GM21447 (cell line): ENCODE measurements at regions not wholly inside any gene's neighbourhood (a gene's known extent, or its start where the extent isn't known, plus 50 kb on each side); places are given as distances from the start of the nearest gene placed in this dataset.
"Not testable (repeated sequence)": the region's sequence is repeated elsewhere in the genome, so short reads cannot be mapped to it uniquely, and the experiment has no call there.

Source experiments
- ATAC-seq: cut with Tn5 transposase; IDR thresholded peaks from one replicate; pipeline ENCODE4 v1.9.1; 2021; ENCODE audit not compliant: unreplicated experiment

DNA sequence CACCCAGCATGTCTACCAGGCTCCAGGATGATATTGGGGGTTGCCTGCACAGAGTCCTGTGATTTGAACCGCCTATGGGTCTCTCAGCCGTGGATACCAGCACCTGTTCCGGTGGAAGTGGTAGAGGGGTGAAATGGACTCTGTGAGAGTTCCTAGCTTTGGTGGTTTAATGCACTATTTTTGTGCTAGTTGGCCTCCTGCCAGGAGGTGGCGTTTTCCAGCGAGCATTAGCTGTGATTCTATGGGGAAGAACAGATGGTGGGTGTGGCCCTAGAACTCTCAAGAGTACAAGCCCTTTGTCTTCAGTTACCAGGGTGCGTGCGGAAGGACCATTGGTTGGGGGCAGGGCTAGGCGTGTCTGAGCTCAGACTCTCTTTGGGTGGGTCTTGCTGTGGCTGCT, 316.9 kb upstream of the AMOT start:
- ATAC-seq: no peak

DNA sequence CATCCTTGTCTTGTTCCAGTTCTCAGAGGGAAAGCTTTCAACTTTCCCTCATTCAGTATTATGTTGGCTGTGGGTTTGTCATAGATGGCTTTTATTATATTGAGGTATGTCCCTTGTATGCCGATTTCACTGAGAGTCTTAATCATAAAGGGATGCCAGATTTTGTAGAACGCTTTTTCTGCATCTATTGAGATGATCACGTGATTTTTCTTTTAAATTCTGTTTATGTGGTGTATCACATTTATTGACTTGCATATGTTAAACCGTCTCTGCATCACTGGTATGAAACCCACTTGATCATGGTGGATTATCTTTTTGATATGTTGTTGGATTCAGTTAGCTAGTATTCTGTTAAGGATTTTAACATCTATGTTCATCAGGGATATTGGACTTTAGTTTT, 313.7 kb upstream of the AMOT start:
- ATAC-seq: not testable (repeated sequence)

DNA sequence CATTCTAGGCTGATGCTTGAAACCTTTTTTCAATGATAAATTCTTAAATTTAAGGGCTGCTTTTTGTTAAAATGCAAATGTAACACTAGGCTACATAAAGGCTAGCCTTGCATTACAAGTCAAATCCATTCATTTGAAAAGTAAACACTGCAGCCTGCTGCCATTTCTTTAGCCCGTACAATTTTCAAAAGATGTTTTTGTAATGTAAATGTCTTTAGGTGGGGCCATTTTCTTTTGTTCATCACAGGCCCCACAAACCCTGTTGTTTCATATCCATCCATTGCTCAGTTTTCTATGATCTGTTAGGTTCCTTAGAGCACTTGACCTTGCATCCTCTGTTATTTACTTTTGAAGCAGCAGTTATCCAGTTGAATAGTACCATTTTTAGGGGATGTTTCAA, 296.2 kb upstream of the AMOT start:
- no peak for ATAC-seq

DNA sequence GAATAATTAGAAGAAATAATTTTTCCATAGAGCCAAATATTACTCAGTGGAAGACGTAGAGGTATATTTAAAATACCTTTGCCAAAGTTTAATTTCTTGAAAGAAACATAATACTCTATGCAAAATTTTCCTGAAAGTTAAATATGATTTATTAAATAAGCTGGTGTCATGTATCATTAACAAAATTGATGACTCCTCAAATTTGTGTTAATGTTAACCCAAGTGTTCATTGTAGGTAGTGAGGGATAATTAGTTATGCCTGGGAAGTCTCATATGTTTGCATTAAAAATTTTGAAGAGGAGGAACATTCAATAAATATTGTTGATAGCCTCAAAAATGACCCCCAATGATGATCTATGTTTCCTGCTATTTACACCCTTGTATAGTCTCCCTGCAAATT, 292.7 kb upstream of the AMOT start:
- ATAC-seq: no peak

DNA sequence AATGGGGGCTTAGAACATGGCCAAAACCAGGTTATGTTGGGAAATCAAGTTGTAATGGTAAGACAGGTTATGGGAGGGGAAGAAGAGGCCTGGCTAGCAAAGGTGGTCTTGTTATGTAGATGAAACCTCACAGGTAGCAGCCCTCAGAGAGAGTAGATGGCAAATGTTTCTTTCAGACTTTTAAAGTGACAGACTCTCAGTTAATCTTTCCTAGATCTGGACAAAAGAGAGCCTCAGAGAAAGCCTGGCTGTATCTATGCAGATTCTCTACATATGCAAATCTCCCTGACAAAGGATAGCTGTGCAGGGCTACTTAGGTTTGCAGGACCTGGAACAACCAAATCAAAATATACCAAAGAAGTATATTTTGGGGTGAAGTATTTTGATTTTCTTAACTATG, 284.1 kb upstream of the AMOT start:
- no peak for ATAC-seq

DNA sequence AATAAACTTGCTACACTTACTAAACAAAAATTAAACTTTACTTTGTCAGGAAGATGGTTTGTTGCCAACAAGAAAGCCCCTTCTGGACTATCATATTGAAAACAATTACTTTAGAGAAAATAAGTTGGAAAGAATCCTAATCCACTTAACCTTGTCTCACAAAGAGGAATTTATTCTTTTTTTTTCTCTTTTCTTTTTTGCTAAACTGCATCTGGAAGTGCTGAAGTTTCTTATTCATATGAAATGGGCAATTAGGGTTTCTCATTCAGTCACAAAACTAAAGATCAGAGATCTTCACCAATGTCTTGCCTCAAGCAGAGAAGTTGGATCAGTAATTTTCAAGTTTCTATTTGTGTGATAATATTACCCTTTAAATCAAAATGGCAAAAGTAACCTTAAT, 234.9 kb upstream of the AMOT start:
- no peak for ATAC-seq

DNA sequence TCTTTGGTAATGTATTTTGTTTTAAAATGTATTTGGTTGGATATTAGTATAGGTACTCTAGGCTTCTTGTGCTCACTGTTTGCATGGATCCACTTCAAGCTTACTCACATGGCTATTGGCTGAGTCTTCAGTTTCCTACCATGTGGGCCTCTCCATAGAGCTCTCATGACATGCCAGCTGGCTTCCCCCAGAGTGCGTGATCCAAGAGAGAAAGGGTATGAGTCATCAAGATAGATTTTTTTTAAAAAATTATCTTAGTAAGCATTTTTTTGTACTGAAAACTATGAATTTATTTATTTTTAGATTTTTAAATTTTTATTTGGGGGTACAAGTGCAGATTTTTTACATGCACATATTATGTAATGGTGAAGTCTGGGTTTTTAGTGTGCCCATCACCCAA, 219.1 kb upstream of the AMOT start:
- no peak for ATAC-seq

DNA sequence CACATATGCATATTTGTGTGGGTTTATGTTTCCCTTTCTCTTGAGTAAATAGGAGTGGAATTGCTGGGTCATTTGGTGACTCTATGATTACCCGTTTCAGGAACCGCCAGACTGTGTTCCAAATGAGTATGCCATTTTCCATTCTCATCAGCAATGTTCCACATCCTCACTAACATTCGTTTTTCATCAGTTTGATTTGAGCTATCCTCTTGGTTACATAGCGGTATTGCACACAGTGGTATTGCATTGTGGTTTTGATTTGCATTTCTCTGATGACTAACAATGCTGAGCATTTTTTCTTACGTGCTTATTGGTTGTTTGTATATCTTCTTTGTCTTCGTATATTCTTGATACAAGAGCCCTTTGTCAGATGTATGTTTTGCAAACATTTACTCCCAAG, 218.0 kb upstream of the AMOT start:
- no peak for ATAC-seq

DNA sequence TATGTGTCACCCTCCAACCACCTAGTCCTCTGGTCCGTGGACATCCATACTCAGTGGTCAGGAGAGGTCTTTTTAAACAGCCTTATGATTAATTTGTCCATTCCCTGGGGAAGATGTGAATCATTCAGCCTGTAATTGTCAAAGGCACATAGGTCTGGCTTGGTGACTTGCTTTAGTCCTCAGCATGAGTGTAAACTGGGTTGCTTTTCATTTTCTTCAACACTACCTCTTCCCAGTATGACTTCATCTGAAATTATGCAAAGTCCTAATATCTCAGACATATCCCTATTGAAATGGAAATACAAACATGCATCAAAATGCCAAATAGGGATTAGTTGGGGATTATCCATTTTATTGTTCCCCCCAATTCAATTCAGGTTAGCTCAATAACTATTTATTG, 208.3 kb upstream of the AMOT start:
- ATAC-seq: no peak

DNA sequence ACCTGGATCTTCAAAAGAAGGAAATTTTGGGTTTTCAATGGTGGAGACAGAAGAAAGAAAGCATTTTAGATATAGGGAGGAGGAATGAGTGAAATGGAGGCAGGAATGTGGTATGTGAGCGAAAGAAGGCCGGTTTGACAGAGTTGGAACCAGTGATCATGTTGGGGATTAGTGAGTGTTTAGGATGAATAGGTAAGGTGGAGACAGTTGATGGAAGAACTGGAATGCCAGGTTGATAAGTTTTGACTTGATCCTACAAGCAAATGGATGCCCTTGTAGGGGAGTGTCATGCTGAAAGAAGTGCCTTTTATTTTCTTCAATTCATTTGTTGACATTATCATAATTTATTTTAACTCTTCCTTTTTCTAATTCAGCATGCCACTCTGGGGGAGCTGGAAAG, 207.8 kb upstream of the AMOT start:
- no peak for ATAC-seq

DNA sequence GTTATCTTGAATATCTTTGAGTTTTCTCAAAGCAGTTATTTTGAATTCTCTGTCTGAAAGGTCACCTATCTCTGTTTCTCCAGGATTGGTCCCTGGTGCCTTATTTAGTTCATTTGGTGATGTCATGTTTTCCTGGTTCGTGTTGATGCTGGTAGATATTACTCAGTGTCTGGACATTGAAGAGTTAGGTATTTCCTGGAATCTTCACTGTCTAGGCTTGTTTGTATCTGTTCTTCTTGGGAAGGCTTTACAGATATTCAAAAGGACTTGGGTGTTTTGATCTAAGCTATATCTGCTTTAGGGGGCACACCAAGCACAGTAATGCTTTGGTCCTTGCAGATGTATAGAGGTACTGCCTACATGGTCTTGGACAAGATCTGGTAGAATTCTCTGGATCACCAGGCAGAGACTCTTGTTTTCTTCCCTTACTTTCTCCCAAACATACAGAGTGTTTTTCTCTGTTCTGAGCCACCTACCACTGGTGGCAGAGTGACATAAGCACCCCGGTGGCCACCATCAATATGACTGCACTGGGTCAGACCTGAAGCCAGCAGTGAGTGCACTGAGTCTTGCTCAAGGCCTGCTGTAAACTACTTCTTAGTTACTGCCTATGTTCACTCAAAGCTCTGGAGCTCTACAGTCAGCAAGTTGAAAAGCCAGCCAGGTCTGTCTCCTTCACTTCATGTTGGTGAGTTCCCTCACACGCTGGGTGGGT, 193.5 kb upstream of the AMOT start:
- ATAC-seq: no peak

DNA sequence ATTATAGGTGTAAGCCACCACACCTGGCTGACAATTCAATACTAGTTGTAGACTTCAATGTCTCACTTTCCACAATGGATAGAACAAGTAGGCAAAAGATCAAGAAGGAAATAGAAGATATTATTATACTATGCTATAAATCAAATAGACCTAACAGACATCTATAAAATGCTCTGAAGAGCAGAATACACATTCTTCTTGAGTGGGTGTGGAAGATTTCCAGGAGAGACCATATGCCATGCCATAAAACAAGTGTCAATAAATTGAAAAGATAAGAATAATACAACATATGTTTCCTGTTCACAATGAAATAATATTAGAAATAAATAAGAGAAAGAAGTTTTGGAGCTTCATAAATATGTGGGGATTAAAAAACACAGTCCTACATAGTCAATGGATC, 179.3 kb upstream of the AMOT start:
- ATAC-seq: no peak

DNA sequence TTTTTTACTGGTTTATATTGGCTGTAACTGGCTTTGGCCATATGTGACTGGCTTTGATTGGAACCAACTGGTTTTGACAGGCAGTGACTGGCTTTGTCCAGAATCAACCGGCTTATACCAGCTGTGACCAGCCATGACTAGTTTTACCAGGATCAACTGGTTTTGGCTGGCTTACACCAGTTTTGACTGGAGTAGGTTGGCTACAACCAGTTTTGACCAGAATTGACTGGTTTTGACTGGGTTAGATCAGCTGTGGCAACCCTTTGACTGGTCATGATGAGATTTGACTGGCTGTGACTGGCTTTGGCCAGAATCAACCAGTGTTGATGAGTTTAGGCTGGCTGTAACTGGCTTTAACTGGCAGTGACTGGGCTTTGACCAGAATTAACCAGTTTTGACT, 169.2 kb upstream of the AMOT start:
- ATAC-seq: no peak

DNA sequence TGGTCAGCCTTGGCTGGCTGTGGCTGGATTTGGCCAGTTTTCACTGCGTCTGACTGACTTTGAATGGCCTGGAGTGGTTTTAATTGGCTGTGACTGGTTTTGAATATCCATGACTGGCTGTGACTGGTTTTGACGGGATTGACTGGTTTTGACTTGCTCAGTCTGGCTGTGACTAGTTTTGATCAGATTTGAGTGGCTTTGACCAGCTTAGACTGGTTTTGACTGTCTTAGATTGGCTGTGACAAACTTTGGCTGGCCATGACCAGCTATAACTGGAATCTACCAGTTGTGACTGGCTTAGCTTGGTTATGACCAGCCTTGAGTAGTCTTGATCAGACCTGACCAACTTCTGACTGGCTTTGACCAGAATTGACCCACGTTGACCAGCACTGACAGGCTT, 168.4 kb upstream of the AMOT start:
- ATAC-seq: no peak

DNA sequence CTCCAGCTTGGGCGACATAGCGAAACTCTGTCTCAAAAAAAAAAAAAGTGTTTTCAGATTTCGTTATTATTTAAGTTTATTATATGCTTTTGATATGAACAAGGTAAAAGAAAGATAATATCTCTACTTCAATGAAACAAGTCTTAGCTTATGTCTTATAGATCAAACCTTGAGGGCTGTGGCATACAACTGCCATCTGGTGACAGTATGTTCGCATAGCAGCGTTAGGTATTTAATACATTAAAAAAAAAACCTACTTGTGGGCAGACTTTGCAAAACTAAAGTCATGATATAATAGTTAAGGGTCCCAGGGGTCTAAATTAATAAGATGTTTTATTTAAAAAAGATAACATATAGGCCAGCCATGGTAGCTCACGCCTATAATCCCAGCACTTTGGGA, 161.2 kb upstream of the AMOT start:
- ATAC-seq: no peak

DNA sequence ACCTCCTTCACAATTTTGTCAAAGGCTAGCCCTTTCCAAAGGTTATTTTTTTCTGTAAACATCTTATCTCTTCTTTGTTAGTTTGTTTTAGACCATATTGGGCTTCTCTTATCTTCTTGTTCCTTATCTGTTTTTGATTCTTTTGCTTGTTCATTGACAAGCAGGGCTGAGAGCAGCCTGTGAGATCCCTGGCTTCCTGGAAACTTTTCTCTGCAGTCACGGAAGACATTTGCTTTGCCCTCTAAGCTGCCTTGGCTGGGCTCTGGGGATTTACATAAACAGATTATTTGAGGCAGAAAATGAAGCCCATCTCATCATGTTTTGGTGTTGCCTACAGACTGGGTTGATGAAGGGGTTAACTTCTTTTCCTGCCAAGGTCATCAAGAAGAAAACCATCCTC, 157.4 kb upstream of the AMOT start:
- no peak for ATAC-seq

DNA sequence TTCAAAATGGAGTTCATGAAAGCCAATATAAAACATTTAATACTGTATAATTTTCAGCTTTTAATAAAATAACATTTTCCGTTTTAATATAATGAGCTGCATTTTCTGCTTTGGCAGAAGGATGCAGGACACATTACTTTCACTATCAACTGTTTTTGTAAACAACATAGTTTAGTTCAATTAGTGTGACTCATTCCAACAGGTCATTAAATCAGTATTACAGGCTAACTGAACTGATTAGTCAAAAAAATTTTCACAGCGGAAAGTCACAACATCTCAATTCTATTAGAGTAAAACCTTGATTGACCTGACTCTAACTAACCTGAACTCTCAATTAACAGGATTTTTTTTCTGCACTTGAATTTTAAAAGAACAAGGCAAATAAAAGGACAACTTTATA, 151.2 kb upstream of the AMOT start:
- no peak for ATAC-seq

DNA sequence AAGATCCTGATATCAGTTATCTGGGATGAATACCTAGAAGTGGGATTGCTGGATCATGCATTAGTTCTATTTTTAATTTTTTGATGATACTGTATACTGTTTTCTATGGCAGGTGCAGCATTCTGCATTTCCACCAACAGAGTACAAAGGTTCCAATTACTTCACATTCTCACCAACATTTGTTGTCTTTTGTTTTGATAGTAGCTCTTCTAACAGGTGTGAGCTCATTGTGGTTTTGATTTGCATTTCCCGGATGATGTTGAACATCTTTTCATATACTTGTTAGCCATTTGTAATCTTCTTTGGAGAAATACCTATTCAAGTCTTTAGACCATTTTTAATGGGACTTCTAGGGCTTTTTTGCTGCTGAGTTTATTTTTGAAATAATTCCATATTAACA, 139.2 kb upstream of the AMOT start:
- ATAC-seq: no peak

DNA sequence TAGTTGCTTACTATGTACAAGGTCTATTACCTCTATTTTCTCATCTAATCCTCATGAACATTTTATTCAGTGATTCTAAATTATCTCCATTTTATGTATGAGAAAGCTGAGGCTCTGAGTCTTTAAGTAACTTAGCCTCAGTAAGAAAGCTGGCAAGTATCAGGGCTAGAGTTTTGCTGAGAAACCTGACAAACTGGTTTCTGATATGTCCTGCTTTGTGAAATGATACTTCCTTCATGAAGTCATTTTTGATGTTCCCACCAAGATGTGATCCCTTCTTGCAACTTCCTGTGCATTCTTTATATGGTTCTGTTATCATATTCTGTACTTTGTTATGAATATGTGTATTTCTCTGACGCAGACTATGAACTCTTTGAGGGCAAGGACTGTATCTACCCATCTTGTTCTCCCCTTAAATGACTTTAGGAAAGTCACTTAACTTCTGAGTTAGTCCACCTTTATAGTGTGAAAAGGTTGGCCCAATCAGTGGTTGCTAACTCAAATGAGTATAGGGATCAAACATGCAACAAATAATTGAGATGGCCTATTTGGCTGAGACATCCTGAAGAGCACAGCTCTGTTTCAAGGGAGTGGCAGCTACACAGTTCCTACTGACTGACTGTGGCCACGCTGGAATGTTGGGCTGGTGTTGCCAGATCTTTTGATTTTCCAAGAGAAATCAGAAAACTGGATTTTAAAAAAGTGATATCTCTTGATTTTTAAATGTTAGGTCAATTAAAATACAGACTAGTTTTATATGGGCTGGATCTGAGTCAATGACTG, 127.9 kb upstream of the AMOT start:
- ATAC-seq: no peak

DNA sequence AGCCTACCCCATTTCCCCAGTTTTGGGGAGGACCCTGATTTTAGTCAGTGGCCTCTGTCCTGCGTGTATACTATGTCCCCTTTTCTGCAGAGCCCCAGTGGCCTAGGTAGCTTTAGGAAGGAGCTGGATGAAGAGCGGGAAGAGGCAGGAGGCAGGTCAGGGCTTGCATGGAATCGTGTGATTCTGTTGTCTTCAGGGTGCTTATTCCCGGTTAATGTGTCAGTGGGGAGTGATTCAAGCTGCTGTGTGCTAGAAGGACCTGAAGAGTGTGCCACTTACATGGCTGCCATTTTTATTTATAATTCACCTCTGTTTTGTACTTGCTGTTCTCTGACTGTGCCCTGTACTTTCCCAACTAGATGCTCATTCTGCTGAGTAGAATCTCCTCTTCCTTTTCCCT, 127.3 kb upstream of the AMOT start:
- ATAC-seq: no peak

DNA sequence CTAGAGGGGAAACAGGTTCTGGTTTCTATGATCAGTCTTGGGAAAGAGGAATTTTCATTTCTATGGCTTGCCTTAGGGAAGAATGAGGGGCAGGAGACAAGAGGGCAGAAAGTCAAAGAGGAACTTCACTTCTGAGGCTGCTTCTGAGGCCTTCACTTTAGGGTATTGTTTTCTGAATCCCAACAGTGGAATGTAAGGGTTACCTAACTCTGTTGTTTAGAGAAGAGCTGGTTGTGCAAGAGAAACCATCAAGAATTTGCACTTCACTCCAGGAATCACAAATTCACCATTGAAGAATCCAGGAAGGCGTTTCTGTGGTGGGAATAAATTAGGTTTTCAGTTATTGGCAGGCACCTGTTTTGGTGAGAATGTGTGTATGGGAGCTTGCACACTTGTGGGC, 126.7 kb upstream of the AMOT start:
- no peak for ATAC-seq

DNA sequence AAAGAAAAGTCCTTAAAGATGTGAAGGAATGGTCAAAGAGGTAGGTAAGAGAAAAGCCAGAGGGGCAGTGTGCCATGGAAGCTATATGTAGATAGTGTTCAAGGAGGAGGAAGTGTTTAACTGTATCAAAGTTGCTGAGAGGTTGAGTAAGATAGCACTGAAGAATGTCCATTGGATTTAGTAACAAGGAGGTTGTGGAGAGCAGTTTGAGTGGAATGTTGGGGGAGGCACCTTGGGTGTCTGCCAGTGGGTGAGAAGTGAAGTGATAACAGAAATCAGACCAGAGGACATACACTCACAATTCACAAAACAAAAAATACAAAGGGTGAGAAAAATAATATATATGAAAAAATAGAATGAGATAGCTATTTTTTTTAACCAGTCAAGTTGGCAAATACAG, 121.3 kb upstream of the AMOT start:
- no peak for ATAC-seq
